GM19351 (cell line): ENCODE measurements at regions not wholly inside any gene's neighbourhood (a gene's known extent, or its start where the extent isn't known, plus 50 kb on each side); places are given as distances from the start of the nearest gene placed in this dataset.

Experiments used
- ATAC-seq: cut with Tn5 transposase; IDR thresholded peaks from one replicate; pipeline ENCODE4 v1.9.1; 2021; ENCODE audit warnings: mild to moderate bottlenecking, moderate library complexity; ENCODE audit not compliant: unreplicated experiment

- no peak for ATAC-seq
These were observed 55.5 kb upstream of the STC2 start for GRCh38 chr5:173383711-173384110.

DNA sequence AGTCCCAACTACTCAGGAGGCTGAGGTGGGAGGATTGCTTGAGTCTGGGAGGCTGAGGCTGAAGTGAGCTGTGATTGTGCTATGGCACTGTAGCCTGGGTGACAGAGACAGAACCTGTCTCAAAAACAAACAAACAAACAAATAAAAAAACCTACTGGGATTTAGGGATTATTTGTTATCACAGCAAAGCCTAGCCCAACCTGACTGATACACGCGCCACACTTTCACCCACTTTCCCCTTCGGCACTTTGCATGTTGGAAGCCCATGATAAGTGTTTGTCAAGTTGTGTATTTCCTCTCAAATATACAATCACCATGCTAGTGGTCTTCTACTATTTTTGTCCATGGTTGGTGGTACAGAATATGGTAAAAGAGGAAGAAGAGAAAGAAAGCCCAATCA, 50.5 kb upstream of the STC2 start:
- no peak for ATAC-seq
